Gastrocnemius medialis (tissue), 4 donors: ENCODE measurements at regions not wholly inside any gene's neighbourhood (a gene's known extent, or its start where the extent isn't known, plus 50 kb on each side); places are given as distances from the start of the nearest gene placed in this dataset.

Source experiments
- CTCF ChIP-seq, 5 experiments: fragments of 450-650 bp in 3 of 5; fragments of 200-600 bp in 2 of 5; sonication (generic) in 2 of 5; IDR thresholded peaks in 4 of 5; conservative IDR thresholded peaks in 1 of 5; 1 replicate in 4 of 5; 2 replicates in 1 of 5; pipeline ENCODE4 v1.5.1; 2016 to 2019; ENCODE audit warnings: antibody characterized with exemption in 5 of 5, mild to moderate bottlenecking in 3 of 5, moderate library complexity in 3 of 5
- POLR2A ChIP-seq, 2 donors: fragments of 450-650 bp; IDR thresholded peaks; one replicate each; pipeline ENCODE4 v1.6.1; 2017; ENCODE audit warnings: antibody characterized with exemption in 2 of 2, mild to moderate bottlenecking in 2 of 2, moderate library complexity in 2 of 2

DNA sequence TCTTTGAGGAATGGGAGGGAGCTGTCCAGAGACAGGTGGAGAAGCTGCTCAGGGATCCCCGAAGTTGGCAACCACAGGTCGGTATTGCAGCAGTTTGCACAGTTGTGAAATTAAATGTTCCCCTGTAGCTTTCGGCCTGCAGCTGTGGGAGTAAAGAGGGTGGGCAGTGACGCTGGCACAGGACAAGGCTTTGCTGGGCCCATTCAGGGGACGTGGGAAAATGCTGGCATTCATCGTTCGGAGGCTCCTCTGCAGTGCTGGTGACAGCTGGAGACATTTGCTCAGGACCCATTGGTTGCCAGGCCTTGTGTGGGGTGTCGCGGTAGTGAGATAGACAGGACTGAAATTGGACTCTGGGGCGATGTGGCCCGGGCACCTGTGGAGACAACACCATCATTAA, 173.7 kb downstream of the MYCN start:
- TF ChIP-seq POLR2A (IDR thresholded peaks at IDR 0.05) (no peak), CTCF (IDR thresholded peaks at IDR 0.05 in 4 of 5, conservative IDR thresholded peaks at IDR 0.05 in 1 of 5) (no peak)
